Karpas-422 (cell line): ENCODE measurements at regions not wholly inside any gene's neighbourhood (a gene's known extent, or its start where the extent isn't known, plus 50 kb on each side); places are given as distances from the start of the nearest gene placed in this dataset.

ENCODE experiments used
- DNase-seq: peaks from one replicate; pipeline ENCODE4 v3.0.0-alpha.2; 2015
- H2AFZ ChIP-seq: fragments of 200-600 bp; sonication (generic); 2 replicates; pipeline ENCODE4 v1.6.1; 2014; ENCODE audit warnings: antibody characterized with exemption, low read length, mixed read lengths
- H3K27ac ChIP-seq: fragments of 200-600 bp; sonication (generic); 2 replicates; pipeline ENCODE4 v1.5.1; 2014; ENCODE audit warnings: mild to moderate bottlenecking, low read length, moderate library complexity
- H3K27me3 ChIP-seq: fragments of 200-600 bp; sonication (generic); 2 replicates; pipeline ENCODE4 v1.6.1; 2014; ENCODE audit warnings: low read length, mixed read lengths
- H3K36me3 ChIP-seq: fragments of 200-600 bp; sonication (generic); 2 replicates; pipeline ENCODE4 v1.6.1; 2014; ENCODE audit warnings: low read length, mixed read lengths; ENCODE audit not compliant: insufficient read depth
- H3K4me1 ChIP-seq: fragments of 200-600 bp; sonication (generic); 2 replicates; pipeline ENCODE4 v1.6.1; 2014; ENCODE audit warnings: mild to moderate bottlenecking, low read length, mixed read lengths
- H3K4me2 ChIP-seq: fragments of 200-600 bp; sonication (generic); 2 replicates; pipeline ENCODE4 v1.6.1; 2014; ENCODE audit warnings: low read length, low read depth, mild to moderate bottlenecking; ENCODE audit not compliant: poor library complexity, severe bottlenecking
- H3K4me3 ChIP-seq: fragments of 200-600 bp; sonication (generic); 2 replicates; pipeline ENCODE4 v1.5.1; 2014; ENCODE audit warnings: mild to moderate bottlenecking, antibody characterized with exemption, low read length, mixed read lengths
- H3K79me2 ChIP-seq: fragments of 200-600 bp; sonication (generic); 2 replicates; pipeline ENCODE4 v1.6.1; 2014; ENCODE audit warnings: mild to moderate bottlenecking, low read length, mixed read lengths
- H3K9ac ChIP-seq: fragments of 200-600 bp; sonication (generic); 2 replicates; pipeline ENCODE4 v1.6.0; 2014; ENCODE audit warnings: low read length
- H3K9me2 ChIP-seq: fragments of 200-600 bp; sonication (generic), shearing (Covaris generic); replicated peaks from 2 replicates; pipeline ENCODE4 v1.6.0; 2014; ENCODE audit warnings: mild to moderate bottlenecking, low read length, moderate library complexity; ENCODE audit not compliant: insufficient read depth
- H3K9me3 ChIP-seq: fragments of 300-700, 200-600 bp; sonication (generic); 2 replicates; pipeline ENCODE4 v1.6.1; 2014; ENCODE audit warnings: low read length, mixed read lengths
- H4K20me1 ChIP-seq: fragments of 200-600 bp; sonication (generic); 2 replicates; pipeline ENCODE4 v1.6.1; 2014; ENCODE audit warnings: mild to moderate bottlenecking, antibody characterized with exemption, low read length, low read depth; ENCODE audit not compliant: insufficient read depth

DNA sequence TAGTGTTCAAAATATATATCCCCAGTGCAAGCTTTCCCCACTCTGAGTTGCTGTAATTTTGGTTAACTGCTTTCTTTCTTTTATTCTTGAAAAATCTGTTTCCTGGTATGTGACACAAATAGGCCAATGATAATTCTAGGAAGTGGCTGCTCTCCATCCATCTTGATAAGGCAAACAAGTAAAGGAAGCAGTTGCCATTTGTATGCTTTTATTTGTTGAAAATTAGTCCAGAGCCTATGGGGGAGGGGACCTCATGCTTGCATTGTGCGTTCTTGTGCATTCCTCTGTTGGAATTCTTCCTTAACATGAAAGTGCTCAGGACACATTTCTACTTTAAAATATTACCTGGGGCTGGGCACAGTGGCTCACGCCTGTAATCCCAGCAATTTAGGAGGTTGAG is 111.2 kb upstream of the FSHR start:
- H3K4me3 ChIP-seq = no peak overlapping the region
- H3K36me3 ChIP-seq = no peaks in the 10 kb centered on the region
- no peak overlapping the region for H2AFZ ChIP-seq
- H3K4me2 ChIP-seq = no peak overlapping the region
- no peak overlapping the region for H3K27ac ChIP-seq
- no peaks in the 10 kb centered on the region for H3K9me3 ChIP-seq
- no peak overlapping the region for H3K9ac ChIP-seq
- no peaks in the 10 kb centered on the region for H3K27me3 ChIP-seq
- H3K4me1 ChIP-seq = no peaks in the 10 kb centered on the region
- H3K79me2 ChIP-seq = no peaks in the 10 kb centered on the region
- no peaks in the 10 kb centered on the region for H3K9me2 ChIP-seq
- no peak for DNase-seq
- H4K20me1 ChIP-seq = no peaks in the 10 kb centered on the region

DNA sequence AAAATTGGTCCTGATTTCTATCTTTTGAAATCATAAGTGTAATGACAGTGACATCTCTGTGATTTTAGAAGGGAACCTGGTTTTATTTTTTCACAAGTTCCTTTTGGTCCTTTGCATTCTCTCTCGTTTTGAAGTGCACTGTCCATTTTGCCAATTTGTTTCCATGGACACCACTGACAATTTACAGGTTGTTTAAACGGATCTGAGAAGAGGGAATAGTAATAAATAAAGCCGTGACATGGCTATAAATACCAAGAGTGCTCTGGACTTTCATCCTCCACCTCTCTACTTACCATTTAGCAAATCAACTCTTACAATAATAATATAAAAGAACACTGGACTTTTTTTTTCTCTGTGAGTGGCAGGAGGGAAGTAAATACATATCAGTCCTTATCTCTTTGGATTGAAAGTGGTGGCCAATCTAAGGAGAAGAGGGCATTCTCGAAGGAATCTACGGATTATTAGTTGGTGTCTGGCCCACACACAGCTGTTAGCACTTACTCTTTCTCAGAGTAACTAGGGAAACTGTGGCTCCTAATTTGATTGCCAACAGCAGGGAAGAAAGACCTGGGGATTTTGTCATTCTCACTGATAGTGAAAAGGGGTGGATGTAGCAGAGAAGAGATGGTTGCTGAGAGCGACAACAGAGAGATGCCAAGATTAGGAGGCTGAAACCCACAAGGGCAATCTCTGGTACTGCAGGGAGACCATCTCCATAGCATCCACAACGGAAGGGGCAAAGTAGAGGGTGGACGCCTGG is 108.7 kb upstream of the FSHR start:
- no peak overlapping the region for H3K27ac ChIP-seq
- H3K9me2 ChIP-seq = no peaks in the 10 kb centered on the region
- H3K4me2 ChIP-seq = no peak overlapping the region
- H3K79me2 ChIP-seq = no peaks in the 10 kb centered on the region
- H3K27me3 ChIP-seq = no peaks in the 10 kb centered on the region
- H3K9me3 ChIP-seq = no peaks in the 10 kb centered on the region
- no peak overlapping the region for H3K4me3 ChIP-seq
- no peak overlapping the region for H2AFZ ChIP-seq
- no peaks in the 10 kb centered on the region for H4K20me1 ChIP-seq
- no peaks in the 10 kb centered on the region for H3K4me1 ChIP-seq
- no peaks in the 10 kb centered on the region for H3K36me3 ChIP-seq
- no peak overlapping the region for H3K9ac ChIP-seq
- DNase-seq = no peak

DNA sequence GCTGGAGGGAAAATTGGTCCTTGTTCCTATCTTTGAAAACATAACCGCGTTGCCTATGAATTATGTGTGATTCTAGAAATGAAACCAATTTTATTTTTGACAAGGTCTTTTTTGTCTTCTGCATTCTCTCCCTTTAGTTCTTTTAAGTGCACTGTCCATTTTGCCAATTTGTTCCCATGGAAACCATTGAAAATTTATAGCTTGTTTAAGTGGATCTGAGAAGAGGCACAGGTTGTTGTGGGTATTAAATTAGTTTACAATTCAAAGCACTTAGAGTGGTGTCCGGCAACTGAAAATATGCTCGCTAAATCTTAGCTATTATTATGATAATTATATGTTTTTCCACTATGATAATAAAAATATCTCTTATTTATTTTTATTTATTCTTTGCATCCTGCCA is 107.5 kb upstream of the FSHR start:
- H3K4me2 ChIP-seq = no peak overlapping the region

DNA sequence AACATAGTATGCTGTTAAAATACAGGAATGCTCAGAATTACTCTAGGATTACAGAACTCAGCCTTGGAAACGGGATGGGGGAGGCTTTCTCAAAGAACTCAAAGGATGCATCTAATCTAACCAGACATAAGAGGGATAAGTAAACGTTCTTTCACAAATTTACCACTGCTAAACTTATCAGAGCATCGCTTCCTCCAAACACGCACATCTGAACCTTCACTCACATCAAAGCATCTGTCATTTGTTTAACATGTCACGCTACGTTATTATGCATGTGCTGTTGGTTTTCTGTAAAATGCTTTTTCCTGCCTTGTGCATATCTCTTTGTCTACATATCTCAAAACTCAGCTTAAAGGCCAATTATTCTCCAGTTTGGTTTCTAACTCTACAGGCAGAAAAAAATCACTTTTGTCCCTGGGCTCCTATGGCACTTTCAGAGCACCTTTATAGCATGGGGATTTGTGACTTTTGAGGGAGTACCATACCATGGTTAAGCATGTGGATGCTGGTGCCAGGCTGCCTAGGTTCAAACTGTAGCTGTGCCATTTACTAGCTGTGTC is 106.7 kb upstream of the FSHR start:
- DNase-seq = no peak
- H3K9me3 ChIP-seq = no peaks in the 10 kb centered on the region
- no peak overlapping the region for H3K4me3 ChIP-seq
- no peaks in the 10 kb centered on the region for H3K27me3 ChIP-seq
- H3K4me2 ChIP-seq = no peak overlapping the region
- no peaks in the 10 kb centered on the region for H3K79me2 ChIP-seq
- no peaks in the 10 kb centered on the region for H3K4me1 ChIP-seq
- H3K9ac ChIP-seq = no peak overlapping the region
- no peaks in the 10 kb centered on the region for H4K20me1 ChIP-seq
- no peak overlapping the region for H3K27ac ChIP-seq
- no peaks in the 10 kb centered on the region for H3K36me3 ChIP-seq
- no peaks in the 10 kb centered on the region for H3K9me2 ChIP-seq
- H2AFZ ChIP-seq = no peak overlapping the region

More for the DNA sequence above, 107.5 kb upstream of the FSHR start:
- no peak overlapping the region for H2AFZ ChIP-seq
- H3K9me2 ChIP-seq = no peaks in the 10 kb centered on the region
- no peaks in the 10 kb centered on the region for H3K79me2 ChIP-seq
- no peak overlapping the region for H3K9ac ChIP-seq
- no peak overlapping the region for H3K4me3 ChIP-seq
- H3K4me1 ChIP-seq = no peaks in the 10 kb centered on the region
- DNase-seq = no peak
- no peaks in the 10 kb centered on the region for H3K27me3 ChIP-seq
- H3K9me3 ChIP-seq = no peaks in the 10 kb centered on the region
- H3K36me3 ChIP-seq = no peaks in the 10 kb centered on the region
- H3K27ac ChIP-seq = no peak overlapping the region
- no peaks in the 10 kb centered on the region for H4K20me1 ChIP-seq

DNA sequence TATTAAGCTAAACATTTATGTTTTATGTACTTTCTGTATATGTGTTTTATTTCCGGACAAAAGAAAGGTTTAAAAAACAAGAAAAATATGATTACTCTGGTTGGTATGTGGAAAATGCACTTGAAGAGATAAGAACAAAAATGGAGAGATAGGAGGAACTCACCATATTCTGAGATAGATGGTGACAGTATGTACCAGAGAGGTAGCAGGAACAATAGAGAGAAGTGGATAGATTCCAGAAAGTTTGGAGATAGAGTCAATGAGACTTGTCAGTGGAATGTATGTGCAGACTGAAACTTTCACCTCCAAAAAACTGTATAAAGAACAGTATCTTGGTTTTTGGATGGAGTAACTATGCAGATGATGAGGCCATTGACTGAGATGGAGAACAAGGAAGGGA is 105.6 kb upstream of the FSHR start:
- H4K20me1 ChIP-seq = no peaks in the 10 kb centered on the region
- no peak overlapping the region for H3K9ac ChIP-seq
- no peak overlapping the region for H2AFZ ChIP-seq
- no peaks in the 10 kb centered on the region for H3K27me3 ChIP-seq
- H3K4me1 ChIP-seq = no peaks in the 10 kb centered on the region
- DNase-seq = no peak
- H3K27ac ChIP-seq = no peak overlapping the region
- H3K4me2 ChIP-seq = no peak overlapping the region
- no peaks in the 10 kb centered on the region for H3K9me3 ChIP-seq
- H3K4me3 ChIP-seq = no peak overlapping the region
- no peaks in the 10 kb centered on the region for H3K36me3 ChIP-seq
- H3K79me2 ChIP-seq = no peaks in the 10 kb centered on the region
- no peaks in the 10 kb centered on the region for H3K9me2 ChIP-seq

DNA sequence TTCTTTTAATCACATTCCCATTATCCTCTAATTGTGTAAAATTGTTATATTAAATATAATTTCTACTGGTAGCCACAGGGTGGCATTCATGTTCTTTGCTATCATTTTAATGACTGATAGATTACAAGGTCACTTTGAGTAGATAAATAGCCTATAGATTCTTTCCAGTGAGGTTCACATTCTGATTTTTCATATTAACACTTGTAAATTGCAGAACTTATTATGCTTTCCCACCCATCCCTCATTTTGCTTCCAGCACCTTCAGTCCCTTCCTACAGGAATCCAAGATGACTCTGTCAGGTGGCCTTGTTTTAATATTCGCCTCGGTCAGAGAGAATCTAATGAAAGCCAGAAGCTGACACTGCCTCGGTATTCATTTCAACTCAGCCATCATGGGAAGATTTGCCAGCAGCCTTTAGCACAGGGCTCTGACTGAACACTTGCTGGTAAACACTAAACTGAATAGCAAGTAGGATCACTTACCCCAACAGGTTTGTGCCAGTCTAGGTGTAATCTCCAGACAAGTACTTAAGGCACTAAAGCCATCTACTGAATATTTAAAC is 101.2 kb upstream of the FSHR start:
- Histone ChIP-seq H3K27me3 (no peaks in the 10 kb centered on the region), H3K9me2 (no peaks in the 10 kb centered on the region), H3K27ac (no peak overlapping the region), H3K9me3 (no peaks in the 10 kb centered on the region), H3K4me1 (no peaks in the 10 kb centered on the region), H3K79me2 (no peaks in the 10 kb centered on the region), H3K9ac (no peak overlapping the region), H3K4me3 (no peak overlapping the region), H4K20me1 (no peaks in the 10 kb centered on the region), H3K4me2 (no peak overlapping the region), H3K36me3 (no peaks in the 10 kb centered on the region), H2AFZ (no peak overlapping the region)
- peak; percentile 55 for DNase-seq

DNA sequence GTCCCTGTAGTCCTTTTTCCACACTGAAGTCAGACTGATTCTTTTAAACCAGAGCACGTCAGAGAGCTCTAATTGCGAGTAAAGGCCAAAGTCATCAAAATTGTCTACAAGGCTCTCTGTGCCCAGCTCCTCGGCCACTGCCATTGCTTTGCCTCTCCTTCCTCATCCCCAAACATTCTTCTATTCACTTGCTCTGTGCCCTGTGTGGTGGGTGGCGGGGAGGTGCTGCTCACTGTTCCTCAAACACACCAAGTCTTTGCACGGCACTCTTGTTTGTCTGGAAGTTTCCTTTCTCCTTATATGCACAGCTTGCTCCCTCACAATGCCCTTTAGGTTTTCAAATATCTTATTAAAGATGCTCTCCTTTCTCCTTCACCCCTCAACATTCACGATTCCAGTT is 100.1 kb upstream of the FSHR start:
- H3K9ac ChIP-seq = no peak overlapping the region
- no peaks in the 10 kb centered on the region for H3K79me2 ChIP-seq
- no peaks in the 10 kb centered on the region for H4K20me1 ChIP-seq
- no peak for DNase-seq
- H3K4me1 ChIP-seq = no peaks in the 10 kb centered on the region
- no peak overlapping the region for H3K4me3 ChIP-seq
- H3K27me3 ChIP-seq = no peaks in the 10 kb centered on the region
- H2AFZ ChIP-seq = no peak overlapping the region
- H3K9me2 ChIP-seq = no peaks in the 10 kb centered on the region
- H3K36me3 ChIP-seq = no peaks in the 10 kb centered on the region
- H3K4me2 ChIP-seq = no peak overlapping the region
- H3K27ac ChIP-seq = no peak overlapping the region
- no peaks in the 10 kb centered on the region for H3K9me3 ChIP-seq

DNA sequence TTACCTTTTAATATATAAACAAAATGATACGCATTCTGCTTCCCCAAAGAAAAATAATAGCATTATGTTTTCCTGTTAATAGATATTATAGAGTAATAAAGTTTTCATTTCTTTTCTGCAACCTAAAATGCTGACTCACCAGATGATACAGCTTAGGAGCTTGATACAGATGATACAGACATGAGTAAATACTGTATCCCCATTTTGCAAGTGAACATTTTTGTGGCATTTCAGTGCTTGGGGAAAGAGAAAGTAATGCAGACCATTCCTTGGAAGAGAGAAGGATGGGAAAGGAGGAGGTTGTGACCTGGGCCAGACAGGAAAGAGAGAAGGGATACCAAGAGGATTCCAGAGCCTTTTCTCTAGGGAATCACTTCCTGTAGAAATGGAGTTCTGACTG is 97.5 kb upstream of the FSHR start:
- no peaks in the 10 kb centered on the region for H3K36me3 ChIP-seq

More for the DNA sequence above, 97.5 kb upstream of the FSHR start:
- H2AFZ ChIP-seq = no peak overlapping the region
- H3K4me2 ChIP-seq = no peak overlapping the region
- H4K20me1 ChIP-seq = no peaks in the 10 kb centered on the region
- no peaks in the 10 kb centered on the region for H3K4me1 ChIP-seq
- H3K27ac ChIP-seq = no peak overlapping the region
- no peaks in the 10 kb centered on the region for H3K9me2 ChIP-seq
- no peak overlapping the region for H3K9ac ChIP-seq
- no peaks in the 10 kb centered on the region for H3K27me3 ChIP-seq
- H3K9me3 ChIP-seq = no peaks in the 10 kb centered on the region
- no peaks in the 10 kb centered on the region for H3K79me2 ChIP-seq
- no peak overlapping the region for H3K4me3 ChIP-seq
- no peak for DNase-seq
